Keratinocyte (primary cell): ENCODE measurements at regions not wholly inside any gene's neighbourhood (a gene's known extent, or its start where the extent isn't known, plus 50 kb on each side); places are given as distances from the start of the nearest gene placed in this dataset.

Source experiments
- CTCF ChIP-seq, 3 experiments: IDR thresholded peaks in 1 of 3; conservative IDR thresholded peaks in 1 of 3; optimal IDR thresholded peaks in 1 of 3; 2 replicates in 2 of 3; 3 replicates in 1 of 3; pipeline versions ENCODE3 to v1.5.1; 2011; ENCODE audit warnings: low read length in 3 of 3, mild to moderate bottlenecking in 3 of 3, moderate library complexity in 2 of 3, control low read depth in 1 of 3, inconsistent platforms in 1 of 3; ENCODE audit not compliant: insufficient read depth in 2 of 3; ENCODE audit errors: extremely low read depth in 1 of 3
- EZH2 ChIP-seq: IDR thresholded peaks from one replicate; pipeline ENCODE4 v1.6.1; 2012; ENCODE audit warnings: inconsistent platforms, mild to moderate bottlenecking, low read length, moderate library complexity

DNA sequence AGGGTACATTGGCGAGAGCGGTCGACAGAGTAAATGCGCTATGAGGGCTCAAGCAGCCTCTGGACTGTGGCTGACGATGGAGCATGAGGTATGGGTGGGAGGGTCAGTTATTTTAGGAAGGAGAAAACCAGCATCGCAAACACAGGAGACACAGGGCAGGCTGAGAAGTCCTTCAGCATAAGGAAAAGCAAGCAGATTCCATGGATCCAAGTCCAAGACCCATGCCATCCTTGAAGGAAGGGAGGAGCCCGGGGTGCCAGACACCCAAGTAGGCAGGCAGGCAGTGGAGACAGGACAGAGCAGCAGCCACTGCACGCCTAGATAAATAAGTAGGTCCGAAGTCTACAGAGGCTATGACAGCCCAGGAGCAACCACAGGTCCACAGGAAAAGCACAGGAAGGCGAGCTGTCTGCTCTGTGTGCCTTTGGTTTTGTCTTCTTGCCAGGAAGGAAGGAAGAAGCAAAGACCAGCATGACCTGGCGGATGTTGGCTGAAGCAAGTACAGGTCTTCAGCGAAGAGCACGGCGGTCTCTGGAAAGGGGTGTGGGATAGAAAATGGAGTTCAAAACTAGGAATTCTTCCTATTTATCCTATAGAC lies 76.4 kb upstream of the SLC45A1 start:
- TF ChIP-seq CTCF (optimal IDR thresholded peaks at IDR 0.05 in 1 of 3, IDR thresholded peaks at IDR 0.05 in 1 of 3, conservative IDR thresholded peaks at IDR 0.05 in 1 of 3; ENCODE audit: extremely low read depth in 1 of 3, insufficient read depth in 2 of 3, low read length in 3 of 3) (no peak), EZH2 (no peak)
